ENCODE measurements at regions not wholly inside any gene's neighbourhood (a gene's known extent, or its start where the extent isn't known, plus 50 kb on each side); places are given as distances from the start of the nearest gene placed in this dataset.

DNA sequence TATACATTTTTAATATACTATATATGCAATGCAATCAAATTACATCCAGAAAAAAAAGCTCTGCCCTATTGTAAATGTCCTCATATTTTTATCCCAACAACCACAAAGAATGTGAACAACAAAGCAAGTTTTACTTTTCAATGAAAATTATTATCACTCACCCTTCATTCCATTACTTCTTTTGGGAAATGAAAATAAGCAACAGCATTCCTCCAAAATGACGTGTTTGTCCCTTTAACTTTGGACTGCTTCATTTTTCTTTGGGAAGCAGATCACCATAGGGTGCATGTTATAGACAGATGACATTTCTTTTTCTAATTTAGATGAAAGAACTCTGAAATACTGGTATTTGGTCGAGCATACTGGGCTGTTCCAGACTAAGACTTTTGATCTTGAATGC is 667.1 kb upstream of the BOD1L1 start:
- TF ChIP-seq, protein P1, sequence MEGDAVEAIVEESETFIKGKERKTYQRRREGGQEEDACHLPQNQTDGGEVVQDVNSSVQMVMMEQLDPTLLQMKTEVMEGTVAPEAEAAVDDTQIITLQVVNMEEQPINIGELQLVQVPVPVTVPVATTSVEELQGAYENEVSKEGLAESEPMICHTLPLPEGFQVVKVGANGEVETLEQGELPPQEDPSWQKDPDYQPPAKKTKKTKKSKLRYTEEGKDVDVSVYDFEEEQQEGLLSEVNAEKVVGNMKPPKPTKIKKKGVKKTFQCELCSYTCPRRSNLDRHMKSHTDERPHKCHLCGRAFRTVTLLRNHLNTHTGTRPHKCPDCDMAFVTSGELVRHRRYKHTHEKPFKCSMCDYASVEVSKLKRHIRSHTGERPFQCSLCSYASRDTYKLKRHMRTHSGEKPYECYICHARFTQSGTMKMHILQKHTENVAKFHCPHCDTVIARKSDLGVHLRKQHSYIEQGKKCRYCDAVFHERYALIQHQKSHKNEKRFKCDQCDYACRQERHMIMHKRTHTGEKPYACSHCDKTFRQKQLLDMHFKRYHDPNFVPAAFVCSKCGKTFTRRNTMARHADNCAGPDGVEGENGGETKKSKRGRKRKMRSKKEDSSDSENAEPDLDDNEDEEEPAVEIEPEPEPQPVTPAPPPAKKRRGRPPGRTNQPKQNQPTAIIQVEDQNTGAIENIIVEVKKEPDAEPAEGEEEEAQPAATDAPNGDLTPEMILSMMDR (IDR thresholded peaks at IDR 0.05; ENCODE audit: extremely low read depth, insufficient read depth, missing control alignments), result no peak
- no peak for DNase-seq (ENCODE audit: low spot score)
- in situ Hi-C loops (cut with MboI; ENCODE audit: low pct_unique_long_range_greater_than_20kb, low sequenced_read_pairs, unreplicated experiment), result no loop called here

DNA sequence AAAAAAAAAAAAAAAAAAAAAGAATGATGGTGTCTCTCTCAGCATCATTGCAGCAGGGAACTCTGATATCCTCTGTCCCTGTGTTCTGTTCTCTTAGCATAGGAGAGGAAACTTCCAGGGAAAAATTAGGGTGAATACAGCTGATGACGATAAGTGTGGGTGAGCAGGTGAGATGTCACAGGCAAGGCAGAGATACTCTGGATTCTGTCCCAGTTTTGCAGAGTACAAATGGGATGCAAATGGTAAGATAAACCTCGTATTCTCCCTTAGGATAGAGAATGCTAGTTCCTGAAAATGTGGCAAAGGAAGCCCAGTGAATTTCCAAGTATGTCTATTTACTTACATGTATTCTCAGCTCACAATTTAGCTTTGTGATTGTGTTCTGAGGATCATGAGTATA is 671.6 kb upstream of the BOD1L1 start:
- TF ChIP-seq, protein P1 (IDR thresholded peaks at IDR 0.05; ENCODE audit: extremely low read depth, insufficient read depth, missing control alignments), result no peak
- no peak for DNase-seq (ENCODE audit: low spot score)
- in situ Hi-C loops (cut with MboI; ENCODE audit: low pct_unique_long_range_greater_than_20kb, low sequenced_read_pairs, unreplicated experiment), result no loop called here

DNA sequence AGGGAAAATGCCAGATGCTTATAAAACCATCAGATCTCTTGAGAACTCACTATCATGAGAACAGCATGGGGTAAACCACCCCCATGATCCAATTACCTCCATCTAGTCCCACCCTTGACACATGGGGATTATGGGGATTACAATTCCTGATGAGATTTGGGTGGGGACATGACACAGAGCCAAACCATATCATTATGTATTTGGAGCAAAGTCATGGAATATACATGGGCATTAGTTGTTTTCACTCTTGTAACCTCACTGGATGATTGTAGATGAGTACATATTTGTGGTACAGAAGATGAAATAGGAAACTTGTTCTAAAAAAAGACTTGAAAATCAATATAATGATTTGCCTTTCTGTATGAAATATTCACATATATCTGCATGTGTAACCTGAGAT is 674.5 kb upstream of the BOD1L1 start:
- TF ChIP-seq, protein P1 (IDR thresholded peaks at IDR 0.05; ENCODE audit: extremely low read depth, insufficient read depth, missing control alignments), result no peak
- no peak for DNase-seq (ENCODE audit: low spot score)
- in situ Hi-C loops (cut with MboI; ENCODE audit: low pct_unique_long_range_greater_than_20kb, low sequenced_read_pairs, unreplicated experiment), result no loop called here

DNA sequence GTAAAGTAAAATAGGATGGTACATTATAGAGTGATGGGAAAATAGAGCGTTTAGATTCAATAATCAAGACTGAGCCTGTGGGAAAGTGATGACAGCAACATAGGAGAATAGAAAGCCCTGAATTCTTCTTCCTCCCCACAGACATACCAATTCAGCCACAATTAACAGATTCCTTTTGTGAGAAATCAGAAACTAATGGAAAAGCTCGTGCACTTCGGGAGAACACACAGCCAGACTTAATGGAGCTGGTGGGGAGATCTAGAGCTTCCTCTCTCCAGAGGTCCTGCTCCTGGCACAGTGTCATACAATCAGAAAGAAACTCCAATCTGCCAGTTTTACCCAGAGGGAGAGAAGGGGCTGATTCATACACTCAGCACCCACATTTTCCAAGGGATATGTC is 676.3 kb upstream of the BOD1L1 start:
- TF ChIP-seq, protein P1 (IDR thresholded peaks at IDR 0.05; ENCODE audit: extremely low read depth, insufficient read depth, missing control alignments), result no peak
- in situ Hi-C loops (cut with MboI; ENCODE audit: low pct_unique_long_range_greater_than_20kb, low sequenced_read_pairs, unreplicated experiment), result no loop called here
- DNase-seq (ENCODE audit: low spot score), result no peak

DNA sequence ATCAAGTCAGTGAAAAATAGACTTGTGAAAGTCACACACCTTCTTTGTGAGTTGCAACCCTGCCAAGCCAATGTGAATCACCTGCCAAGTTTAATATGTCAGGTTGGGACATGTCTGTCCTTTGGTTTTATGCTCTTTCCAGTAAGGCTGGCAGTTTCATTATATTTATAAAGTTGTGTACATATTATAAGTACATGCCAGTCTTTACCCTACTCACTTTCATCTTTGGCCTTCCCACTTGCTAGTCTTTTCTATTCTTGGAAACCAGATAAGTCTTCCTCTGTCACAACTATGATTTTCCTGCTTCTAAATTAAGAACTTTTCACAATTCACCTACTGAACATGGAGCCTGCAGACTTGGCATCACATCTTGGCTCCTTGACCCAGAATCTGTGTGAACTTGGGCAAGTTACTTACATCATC is 680.7 kb upstream of the BOD1L1 start:
- DNase-seq (ENCODE audit: low spot score), result no peak
- in situ Hi-C loops (cut with MboI; ENCODE audit: low pct_unique_long_range_greater_than_20kb, low sequenced_read_pairs, unreplicated experiment), result no loop called here
- TF ChIP-seq, protein P1 (IDR thresholded peaks at IDR 0.05; ENCODE audit: extremely low read depth, insufficient read depth, missing control alignments), result no peak

DNA sequence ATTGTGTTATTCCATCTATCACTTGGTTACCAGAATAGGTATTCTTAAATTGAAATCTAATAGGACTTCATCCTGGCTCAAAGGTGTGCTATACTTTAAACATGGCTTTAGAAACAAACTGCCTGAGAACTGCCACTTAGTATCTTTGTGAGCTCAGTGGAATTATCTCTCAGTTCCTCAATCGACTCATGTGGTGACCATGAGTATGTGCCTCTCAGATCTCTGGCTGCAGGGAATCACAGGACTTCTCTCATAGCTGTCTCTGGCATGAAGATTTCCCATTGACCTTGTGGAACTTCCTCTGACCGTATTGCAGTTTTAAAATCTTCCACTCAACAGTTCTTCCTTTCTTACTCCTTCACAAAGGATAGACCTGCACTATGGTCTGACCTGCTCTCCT is 681.9 kb upstream of the BOD1L1 start:
- no peak for DNase-seq (ENCODE audit: low spot score)
- in situ Hi-C loops (cut with MboI; ENCODE audit: low pct_unique_long_range_greater_than_20kb, low sequenced_read_pairs, unreplicated experiment), result no loop called here
- TF ChIP-seq, protein P1 (IDR thresholded peaks at IDR 0.05; ENCODE audit: extremely low read depth, insufficient read depth, missing control alignments), result no peak

DNA sequence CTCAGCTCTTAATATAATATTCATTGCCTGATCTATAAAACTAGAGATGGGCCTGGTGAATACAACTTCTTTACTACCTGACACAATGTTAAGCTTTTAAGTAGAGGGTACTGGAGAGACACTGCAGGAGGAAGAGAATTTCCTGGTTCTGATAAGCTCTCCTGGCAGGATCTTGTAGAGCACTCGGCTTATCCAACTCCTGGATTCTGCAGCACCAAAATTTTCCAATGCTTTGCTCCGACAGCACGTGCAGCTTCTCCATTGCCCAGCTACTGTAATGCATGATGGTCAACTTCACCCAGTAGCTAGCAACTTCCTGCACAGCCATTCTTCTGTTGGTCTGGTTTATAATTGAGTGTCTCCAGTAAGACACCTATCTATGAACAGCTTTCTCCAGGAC is 686.2 kb upstream of the BOD1L1 start:
- TF ChIP-seq, protein P1 (IDR thresholded peaks at IDR 0.05; ENCODE audit: extremely low read depth, insufficient read depth, missing control alignments), result no peak
- in situ Hi-C loops (cut with MboI; ENCODE audit: low pct_unique_long_range_greater_than_20kb, low sequenced_read_pairs, unreplicated experiment), result no loop called here
- DNase-seq (ENCODE audit: low spot score), result no peak
